GM18861 (cell line): ENCODE measurements at regions not wholly inside any gene's neighbourhood (a gene's known extent, or its start where the extent isn't known, plus 50 kb on each side); places are given as distances from the start of the nearest gene placed in this dataset.
"Not testable (repeated sequence)": the region's sequence is repeated elsewhere in the genome, so short reads cannot be mapped to it uniquely, and the experiment has no call there.

Source experiments
- ATAC-seq: cut with Tn5 transposase; IDR thresholded peaks from one replicate; pipeline ENCODE4 v1.9.1; 2021; ENCODE audit not compliant: unreplicated experiment

GRCh38 chr20:53678315-53678989 lies 84.8 kb upstream of the ZNF217 start:
- no peak for ATAC-seq

GRCh38 chr20:53677447-53678314 lies 84.0 kb upstream of the ZNF217 start:
- ATAC-seq, result no peak

- no peak for ATAC-seq
Measured at GRCh38 chr20:53676987-53677386, 83.3 kb upstream of the ZNF217 start.

GRCh38 chr20:53676519-53676822 lies 82.8 kb upstream of the ZNF217 start:
- no peak for ATAC-seq

- ATAC-seq, result no peak
Measured at GRCh38 chr20:53672484-53673129, 79.0 kb upstream of the ZNF217 start.

- no peak for ATAC-seq
Measured at GRCh38 chr20:53671370-53671769, 77.7 kb upstream of the ZNF217 start.

- not testable (repeated sequence) for ATAC-seq
Measured at GRCh38 chr20:53669517-53670313, 76.1 kb upstream of the ZNF217 start.

- ATAC-seq, result no peak
Measured at GRCh38 chr20:53668992-53669391, 75.4 kb upstream of the ZNF217 start.

GRCh38 chr20:53666144-53666543 lies 72.5 kb upstream of the ZNF217 start:
- ATAC-seq, result no peak

- no peak for ATAC-seq
Measured at GRCh38 chr20:53664121-53664520, 70.5 kb upstream of the ZNF217 start.

- ATAC-seq, result not testable (repeated sequence)
Measured at GRCh38 chr20:53663521-53663920, 69.9 kb upstream of the ZNF217 start.

GRCh38 chr20:53662595-53662994 lies 69.0 kb upstream of the ZNF217 start:
- ATAC-seq, result no peak

GRCh38 chr20:53660947-53661381 lies 67.3 kb upstream of the ZNF217 start:
- no peak for ATAC-seq

- ATAC-seq, result no peak
Measured at GRCh38 chr20:53660078-53660909, 66.7 kb upstream of the ZNF217 start.

- no peak for ATAC-seq
Measured at GRCh38 chr20:53658973-53659372, 65.3 kb upstream of the ZNF217 start.

- no peak for ATAC-seq
Measured at GRCh38 chr20:53658322-53658721, 64.7 kb upstream of the ZNF217 start.

GRCh38 chr20:53657732-53658131 lies 64.1 kb upstream of the ZNF217 start:
- ATAC-seq, result no peak

- no peak for ATAC-seq
Measured at GRCh38 chr20:53657279-53657678, 63.6 kb upstream of the ZNF217 start.

GRCh38 chr20:53656293-53657202 lies 62.9 kb upstream of the ZNF217 start:
- no peak for ATAC-seq
